HepG2 (cell line): ENCODE measurements at regions not wholly inside any gene's neighbourhood (a gene's known extent, or its start where the extent isn't known, plus 50 kb on each side); places are given as distances from the start of the nearest gene placed in this dataset.

Experiments used
- ATAC-seq: fragments of 200-7000 bp; cut with Tn5 transposase; 3 replicates; pipeline ENCODE4 v1.9.1; 2020; ENCODE audit warnings: mild to moderate bottlenecking, moderate library complexity
- BruUV-seq: library from RNA; stranded (reverse); fragments of 400-500 nt; replicated peaks from 2 replicates; lab custom pipeline; 2021; lab: Mats Ljungman, UMichigan
- CTCF ChIA-PET: fragments of 300-600 bp; formaldehyde crosslinking; extraction: SDS; loops from one replicate; lab custom pipeline; 2021; ENCODE audit warnings: low total read pairs, inconsistent platforms, low intra/inter-chr PET ratio; lab: Yijun Ruan, JAX
- POLR2A ChIA-PET: fragments of 350-600 bp; sonication (Branson Sonifier 250); formaldehyde crosslinking; loops from one replicate; lab custom pipeline; 2020; ENCODE audit warnings: antibody characterized with exemption, inconsistent platforms; lab: Yijun Ruan, JAX
- DNase-seq: peaks from one replicate; pipeline ENCODE4 v3.0.0-alpha.2; 2015; ENCODE audit warnings: low spot score
- FAIRE-seq: peaks from 3 replicates; lab custom pipeline; 2011; peaks lifted over from hg19 to GRCh38; lab: Jason Lieb, UNC
- H2AFZ ChIP-seq: one replicate; pipeline ENCODE4 v1.6.1; 2011; ENCODE audit warnings: low read length, inconsistent platforms
- H3K27ac ChIP-seq: fragments of 300-600 bp; 3 replicates; pipeline ENCODE4 v1.8.0; 2011; ENCODE audit warnings: mixed run types, mild to moderate bottlenecking, mixed read lengths, low read length, inconsistent platforms; ENCODE audit not compliant: insufficient read depth; ENCODE audit errors: extremely low read length
- H3K27me3 ChIP-seq, 2 experiments: fragments of 200-600 bp in 1 of 2; 2 replicates in 1 of 2; 3 replicates in 1 of 2; pipeline versions ENCODE4 v1.6.0 to v1.8.0; 2011; ENCODE audit warnings: low read length in 2 of 2, mild to moderate bottlenecking in 2 of 2, moderate library complexity in 2 of 2, inconsistent platforms in 1 of 2; ENCODE audit not compliant: insufficient read depth in 2 of 2, control insufficient read depth in 1 of 2
- H3K36me3 ChIP-seq, 2 experiments: fragments of 200-600 bp in 1 of 2; replicated peaks in 1 of 2; 2 replicates in 1 of 2; 3 replicates in 1 of 2; pipeline versions ENCODE4 v1.5.1 to v1.8.0; 2011; ENCODE audit warnings: low read length in 2 of 2, inconsistent platforms in 1 of 2; ENCODE audit not compliant: insufficient read depth in 2 of 2, control insufficient read depth in 1 of 2
- H3K4me1 ChIP-seq: 2 replicates; pipeline ENCODE4 v1.5.1; 2012; ENCODE audit warnings: low read length, inconsistent platforms; ENCODE audit not compliant: insufficient read depth
- H3K4me2 ChIP-seq: 2 replicates; pipeline ENCODE4 v1.6.0; 2011; ENCODE audit warnings: low read depth, low read length, inconsistent platforms
- H3K4me3 ChIP-seq, 3 experiments: fragments of 200-600 bp in 1 of 3; sonication (generic), shearing (Covaris generic) in 1 of 3; replicated peaks in 1 of 3; 2 replicates each; pipeline ENCODE4 v1.5.1; 2011 to 2016; ENCODE audit warnings: low read length in 3 of 3, inconsistent platforms in 2 of 3, low read depth in 2 of 3, mild to moderate bottlenecking in 2 of 3, control low read depth in 1 of 3, mixed read lengths in 1 of 3; ENCODE audit not compliant: insufficient read depth in 1 of 3
- H3K79me2 ChIP-seq: one replicate; pipeline ENCODE4 v1.6.1; 2011; ENCODE audit warnings: low read length, inconsistent platforms; ENCODE audit not compliant: insufficient read depth
- H3K9ac ChIP-seq: 2 replicates; pipeline ENCODE4 v1.6.0; 2011; ENCODE audit warnings: mild to moderate bottlenecking, low read depth, low read length, inconsistent platforms; ENCODE audit not compliant: insufficient read depth
- H3K9me3 ChIP-seq: 2 replicates; pipeline ENCODE4 v1.5.1; 2012; ENCODE audit warnings: mild to moderate bottlenecking, low read length
- H4K20me1 ChIP-seq: 2 replicates; pipeline ENCODE4 v1.6.0; 2011; ENCODE audit warnings: inconsistent platforms, mild to moderate bottlenecking, low read length, moderate library complexity; ENCODE audit not compliant: insufficient read depth
- GATAD1 ChIP-seq: IDR thresholded peaks from 2 replicates; pipeline ENCODE4 v1.6.1; 2016; ENCODE audit warnings: missing genetic modification reagents, missing compliant biosample characterization
- GPN1 ChIP-seq: sonication (generic); formaldehyde crosslinking; IDR thresholded peaks from 2 replicates; pipeline ENCODE4 v1.5.1; 2020; ENCODE audit warnings: missing genetic modification reagents, borderline replicate concordance
- GRHL1 ChIP-seq: sonication (generic); formaldehyde crosslinking; conservative IDR thresholded peaks from 2 replicates; pipeline ENCODE4 v1.8.0; 2022; ENCODE audit warnings: missing genetic modification reagents
- POGK ChIP-seq: sonication (generic); formaldehyde crosslinking; conservative IDR thresholded peaks from 2 replicates; pipeline ENCODE4 v1.8.0; 2022; ENCODE audit warnings: mild to moderate bottlenecking, moderate library complexity, missing genetic modification reagents
- PRDM4 ChIP-seq: sonication (generic); formaldehyde crosslinking; IDR thresholded peaks from 2 replicates; pipeline ENCODE4 v1.9.0; 2021; ENCODE audit warnings: missing genetic modification reagents, borderline replicate concordance
- ZNF138 ChIP-seq: sonication (generic); formaldehyde crosslinking; IDR thresholded peaks from 2 replicates; pipeline ENCODE4 v1.5.0; 2020; ENCODE audit warnings: mild to moderate bottlenecking, low read depth, missing genetic modification reagents
- ZNF207 ChIP-seq: fragments of 450-650 bp; IDR thresholded peaks from 2 replicates; pipeline ENCODE4 v1.6.1; 2016; ENCODE audit warnings: antibody characterized with exemption, borderline replicate concordance
- ZNF263 ChIP-seq: sonication (generic); formaldehyde crosslinking; IDR thresholded peaks from 2 replicates; pipeline ENCODE4 v1.4.0; 2020; ENCODE audit warnings: missing genetic modification reagents
- ZXDC ChIP-seq: sonication (generic); formaldehyde crosslinking; IDR thresholded peaks from 2 replicates; pipeline ENCODE4 v1.5.0; 2020; ENCODE audit warnings: mild to moderate bottlenecking, missing genetic modification reagents
- WGBS: methylation state at CpG from one replicate; pipeline ENCODE4 v1.1.6; 2017; ENCODE audit warnings: low lambda C conversion rate; 5-methylcytosine and 5-hydroxymethylcytosine counted together
- in situ Hi-C: cut with HindIII; loops from 2 replicates; pipeline ENCODE4 v1.10.0; 2017; ENCODE audit warnings: low pct_unique_long_range_greater_than_20kb; ENCODE audit not compliant: extremely low pct_ligation_motif_present
- intact Hi-C: fragments of 100-400 bp; cut with micrococcal nuclease; formaldehyde crosslinking; loops from one replicate; pipeline ENCODE4 v1.10.0; 2022; ENCODE audit not compliant: unreplicated experiment
- TF ChIP-seq, protein P1 (sequence below): sonication (generic); formaldehyde crosslinking; IDR thresholded peaks from 2 replicates; pipeline ENCODE4 v1.8.1; 2023; ENCODE audit warnings: missing genetic modification reagents, mild to moderate bottlenecking, borderline replicate concordance

- no peak for ATAC-seq
- Histone ChIP-seq H3K27me3 (no peaks in the 10 kb centered on the region), H4K20me1 (no peaks in the 10 kb centered on the region), H3K9me3 (no peaks in the 10 kb centered on the region), H3K79me2 (no peaks in the 10 kb centered on the region), H3K27ac (no peak overlapping the region), H3K4me2 (no peak overlapping the region), H3K4me1 (no peaks in the 10 kb centered on the region), H3K9ac (no peak overlapping the region), H3K36me3 (no peaks in the 10 kb centered on the region), H2AFZ (no peak overlapping the region), H3K4me3 (no peak overlapping the region)
- WGBS, result 13% methylated on average over 6 of the region's 6 CpGs
- CTCF ChIA-PET, result no interaction called here
- no TSS peak for BruUV-seq
- DNase-seq, result no peak
- intact Hi-C loops, result no loop called here
- POLR2A ChIA-PET, result no interaction called here
- TF ChIP-seq ZXDC (CRISPR knock-in tag), result no peak
- TF ChIP-seq, protein P1, sequence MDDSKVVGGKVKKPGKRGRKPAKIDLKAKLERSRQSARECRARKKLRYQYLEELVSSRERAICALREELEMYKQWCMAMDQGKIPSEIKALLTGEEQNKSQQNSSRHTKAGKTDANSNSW, result no peak
- TF ChIP-seq ZNF207, result no peak
- no peak for TF ChIP-seq POGK (CRISPR knock-in tag)
- no peak for TF ChIP-seq GPN1 (CRISPR knock-in tag)
- no peak for TF ChIP-seq GRHL1 (CRISPR knock-in tag)
- TF ChIP-seq ZNF138, result no peak
- no peak for TF ChIP-seq ZNF263 (CRISPR knock-in tag)
- no peak for TF ChIP-seq GATAD1
- no peak for TF ChIP-seq PRDM4 (CRISPR knock-in tag)
- FAIRE-seq, result no peak
- in situ Hi-C loops, result no loop called here
Observed at GRCh38 chr13:85557691-85558467, 241.3 kb downstream of the SLITRK6 start.
